GM04504 (cell line): ENCODE measurements at regions not wholly inside any gene's neighbourhood (a gene's known extent, or its start where the extent isn't known, plus 50 kb on each side); places are given as distances from the start of the nearest gene placed in this dataset.
"Not testable (repeated sequence)": the region's sequence is repeated elsewhere in the genome, so short reads cannot be mapped to it uniquely, and the experiment has no call there.

ENCODE experiments used
- DNase-seq: peaks from one replicate; pipeline ENCODE4 v3.0.0-alpha.2; 2012; ENCODE audit warnings: low read depth

DNA sequence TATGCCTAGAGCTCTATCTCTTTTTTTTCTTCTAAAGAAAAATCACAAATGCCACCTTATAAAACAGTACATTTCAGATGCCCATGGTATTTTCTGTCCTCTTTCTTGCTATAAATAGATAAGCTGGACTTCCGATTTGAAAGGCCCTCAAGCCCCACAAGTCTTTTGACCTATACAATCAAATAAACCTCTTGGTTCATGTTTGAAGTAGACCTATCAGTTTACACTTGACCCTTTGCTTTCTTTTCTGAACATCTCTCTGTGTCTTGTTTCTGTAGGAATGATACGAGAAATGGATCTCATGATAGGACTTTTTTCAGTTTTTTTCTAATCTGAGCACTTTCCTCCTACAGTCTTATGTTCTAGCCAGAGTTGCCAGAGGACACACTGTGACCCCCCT is 327.2 kb downstream of the SOX9 start:
- no peak for DNase-seq

DNA sequence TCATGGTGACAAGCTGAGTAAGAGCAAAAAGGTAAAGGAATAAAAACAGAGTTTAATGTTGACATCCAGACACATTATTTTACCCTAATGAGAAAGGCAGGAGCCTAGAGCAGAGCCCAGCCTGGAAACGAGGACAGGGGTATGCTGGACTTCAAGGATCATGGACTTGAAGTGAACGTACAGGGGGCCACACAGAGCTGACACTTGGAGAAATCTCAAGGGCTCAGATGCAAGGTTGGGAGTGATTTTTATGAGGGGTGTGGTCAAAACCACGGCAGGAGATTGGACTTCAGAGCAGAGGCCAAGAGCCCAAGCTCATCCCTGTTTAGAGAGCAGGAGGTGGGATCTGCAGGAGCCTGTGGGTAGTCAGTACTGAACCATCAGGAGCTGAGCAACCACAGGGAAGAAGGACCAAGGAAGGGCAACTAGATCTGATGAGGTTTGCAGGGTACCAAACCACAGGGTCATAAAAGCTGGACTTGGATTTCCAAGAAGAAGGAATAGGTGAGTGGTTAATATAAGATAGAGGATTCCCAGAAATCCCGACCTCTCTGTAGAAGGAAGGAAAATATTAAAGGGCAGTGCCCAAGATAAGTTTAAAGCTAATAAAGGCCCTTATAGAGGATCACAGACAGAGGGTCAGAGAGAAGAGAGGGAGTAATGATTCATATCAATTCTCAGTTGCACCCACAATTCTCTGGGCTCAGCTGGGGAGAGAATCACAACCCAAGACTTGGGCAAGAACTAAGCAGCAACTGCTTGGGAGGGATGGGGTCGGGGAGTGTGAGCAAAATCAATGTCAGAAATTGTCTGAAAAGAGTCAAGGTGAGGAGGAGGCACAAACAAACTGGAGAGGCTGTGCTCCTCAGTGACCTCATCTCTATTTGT is 331.7 kb downstream of the SOX9 start:
- no peak for DNase-seq

DNA sequence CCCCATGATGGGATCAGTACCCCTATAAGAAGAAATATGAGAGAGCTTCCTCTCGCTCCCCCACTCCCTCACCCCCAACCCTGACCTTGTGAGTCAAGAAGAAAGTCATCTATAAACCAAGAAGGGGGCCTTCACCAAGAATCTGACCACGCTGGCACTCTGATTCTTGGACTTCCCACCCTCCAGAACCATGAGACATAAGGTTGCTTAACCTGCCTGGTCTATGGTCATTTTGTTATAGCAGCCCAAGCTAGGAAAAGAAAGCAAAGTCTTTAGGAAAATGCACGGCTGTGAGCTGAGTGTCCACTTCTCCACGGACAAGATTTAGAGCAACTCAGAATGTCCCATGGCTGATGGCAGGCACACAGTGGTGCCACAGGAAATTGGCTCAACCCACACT is 333.5 kb downstream of the SOX9 start:
- DNase-seq, result no peak

DNA sequence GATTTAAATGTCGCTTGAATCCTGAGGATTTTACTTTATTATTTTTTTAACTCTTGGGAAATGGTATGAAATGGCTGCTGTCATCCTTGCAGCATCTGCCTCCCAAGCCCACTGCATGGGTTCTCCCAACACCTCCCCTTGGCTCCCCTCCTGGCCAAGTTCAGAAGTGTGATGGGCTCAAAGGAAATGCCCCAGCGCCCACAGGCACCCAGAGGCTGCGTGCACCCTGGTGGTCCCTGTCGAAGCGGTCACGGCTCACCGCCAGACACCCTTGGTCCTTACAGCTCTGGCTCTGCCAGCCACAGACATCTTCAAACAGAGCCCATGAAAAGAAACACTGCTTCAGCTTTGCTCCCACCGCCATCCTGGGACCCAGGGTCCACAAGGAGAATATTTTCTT is 334.7 kb downstream of the SOX9 start:
- DNase-seq, result no peak

DNA sequence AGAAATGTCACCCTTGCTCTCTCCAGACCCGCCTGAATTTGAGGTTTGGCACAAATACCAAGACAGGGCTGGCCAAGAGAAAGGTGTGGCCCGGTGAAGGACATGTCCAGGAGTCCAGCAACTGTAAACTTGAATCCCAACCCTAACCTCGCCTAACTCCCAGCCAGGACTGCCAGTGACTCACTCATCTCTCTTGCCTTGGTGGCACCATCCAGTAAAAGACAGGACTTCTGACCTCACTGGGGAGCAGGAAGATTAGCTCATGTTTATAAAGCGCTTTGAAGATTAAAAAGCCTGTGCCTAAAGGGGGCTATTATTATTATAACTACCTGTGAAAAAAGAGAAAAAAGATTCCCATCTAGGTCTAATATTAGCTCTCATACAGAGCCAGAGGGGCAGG is 335.3 kb downstream of the SOX9 start:
- no peak for DNase-seq

DNA sequence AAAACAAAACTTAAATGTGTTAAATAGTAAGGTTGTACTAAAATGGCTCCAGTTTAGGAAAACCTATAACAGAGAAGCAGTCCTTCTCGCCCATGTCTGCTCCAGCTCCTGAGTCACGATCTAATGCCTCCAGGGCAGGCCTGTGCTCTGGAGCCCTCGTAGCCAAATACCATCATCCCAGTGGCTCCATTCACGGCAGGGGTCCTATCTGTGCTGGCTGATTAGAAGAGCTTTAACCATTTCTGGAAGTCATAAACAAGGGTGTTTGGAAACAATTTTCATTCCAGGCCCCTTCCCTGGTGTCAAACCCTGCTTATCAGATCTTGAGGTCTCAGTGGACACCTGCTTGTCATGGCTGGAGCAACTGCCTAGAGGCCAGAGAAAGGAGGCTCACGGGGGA is 336.9 kb downstream of the SOX9 start:
- DNase-seq, result no peak

DNA sequence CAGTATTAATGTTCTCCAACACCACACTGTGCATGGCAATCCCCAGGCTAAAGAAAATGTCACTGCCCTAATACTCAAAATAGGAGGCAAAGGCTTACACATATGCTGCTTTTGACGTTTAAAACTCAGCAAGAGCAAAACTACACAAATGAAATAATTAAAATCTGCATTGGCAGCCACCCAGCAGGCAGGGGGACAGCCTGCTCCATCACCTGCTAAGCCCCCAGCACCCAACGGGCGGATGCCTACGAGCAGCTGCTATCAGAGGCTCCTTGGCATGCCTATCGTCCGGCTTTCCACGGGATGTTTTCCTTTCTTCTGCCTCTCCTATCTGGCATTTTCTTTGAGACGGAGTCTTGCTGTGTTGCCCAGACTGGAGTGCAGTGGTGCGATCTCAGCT is 337.5 kb downstream of the SOX9 start:
- DNase-seq, result no peak

DNA sequence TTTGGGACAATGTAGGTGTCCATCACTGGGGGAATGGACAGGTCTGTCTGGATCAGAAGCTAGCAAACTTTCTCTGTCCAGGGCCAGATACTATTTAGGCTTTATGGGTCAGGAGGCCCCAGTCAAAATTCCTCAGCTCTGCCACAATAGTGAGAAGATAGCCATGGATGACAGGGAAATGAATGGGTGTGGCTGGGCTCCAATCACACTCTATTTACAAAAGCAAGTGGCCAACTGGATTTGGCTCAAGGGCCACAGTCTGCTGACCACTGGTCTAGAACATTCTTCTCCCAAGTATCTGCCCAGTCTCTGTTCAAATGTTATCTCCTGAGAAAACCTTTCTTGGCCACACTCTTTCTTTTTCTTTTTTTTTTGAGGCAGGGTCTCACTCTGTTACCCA is 339.9 kb downstream of the SOX9 start:
- DNase-seq, result no peak

DNA sequence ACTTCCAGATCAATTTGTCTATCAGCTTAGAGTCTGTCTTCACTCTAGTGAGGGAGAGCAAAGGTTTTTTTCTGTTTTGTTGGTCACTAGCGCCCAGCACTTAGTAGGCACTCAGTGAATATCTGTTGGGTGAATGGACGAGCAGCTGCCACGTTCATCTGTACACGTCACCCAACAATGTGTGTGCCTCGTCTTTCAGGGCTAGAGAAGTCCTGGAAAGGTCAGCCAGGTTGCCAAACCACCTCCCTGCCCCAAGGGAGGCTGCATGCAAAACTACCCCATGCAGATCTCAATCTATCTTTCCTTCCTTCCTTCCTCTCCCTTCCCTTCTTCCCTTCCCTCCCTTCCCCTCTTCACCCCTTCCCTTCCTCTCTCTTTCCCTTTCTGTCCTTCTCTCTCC is 340.9 kb downstream of the SOX9 start:
- no peak for DNase-seq

DNA sequence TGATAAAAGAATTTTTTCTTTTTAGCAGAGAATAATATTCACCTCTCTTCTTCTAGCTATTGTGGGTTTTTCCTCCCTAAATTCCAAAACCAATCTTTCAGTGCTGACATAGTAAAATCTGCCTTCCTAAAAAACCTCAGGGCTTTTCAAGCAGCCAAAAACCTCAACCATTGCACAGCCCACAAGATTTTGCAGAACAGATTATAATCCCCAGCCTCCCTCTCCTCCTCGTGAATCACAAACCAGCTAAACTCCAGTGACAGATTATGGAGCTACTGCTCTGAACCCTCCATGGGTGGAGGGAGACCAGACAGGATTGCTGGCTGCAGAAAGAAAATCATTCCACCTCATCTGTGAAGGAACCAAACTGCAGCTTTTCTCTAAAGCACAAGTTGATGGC is 341.6 kb downstream of the SOX9 start:
- DNase-seq, result no peak

DNA sequence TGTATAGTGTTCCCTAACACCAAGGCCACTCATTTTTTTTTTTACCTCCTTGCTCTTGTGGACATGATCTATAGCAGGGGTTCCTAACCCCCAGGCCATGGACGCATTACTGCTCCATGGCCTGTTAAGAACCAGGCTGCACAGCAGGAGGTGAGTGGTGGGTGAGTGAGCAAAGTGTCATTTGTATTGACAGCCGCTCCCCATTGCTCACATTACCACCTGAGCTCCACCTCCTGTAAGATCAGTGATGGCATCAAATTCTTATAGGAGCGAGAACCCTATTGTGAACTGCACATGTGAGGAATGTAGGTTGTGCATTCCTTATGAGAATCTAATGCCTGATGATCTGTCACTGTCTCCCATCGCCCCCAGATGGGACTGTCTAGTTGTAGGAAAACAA is 342.0 kb downstream of the SOX9 start:
- DNase-seq, result no peak

DNA sequence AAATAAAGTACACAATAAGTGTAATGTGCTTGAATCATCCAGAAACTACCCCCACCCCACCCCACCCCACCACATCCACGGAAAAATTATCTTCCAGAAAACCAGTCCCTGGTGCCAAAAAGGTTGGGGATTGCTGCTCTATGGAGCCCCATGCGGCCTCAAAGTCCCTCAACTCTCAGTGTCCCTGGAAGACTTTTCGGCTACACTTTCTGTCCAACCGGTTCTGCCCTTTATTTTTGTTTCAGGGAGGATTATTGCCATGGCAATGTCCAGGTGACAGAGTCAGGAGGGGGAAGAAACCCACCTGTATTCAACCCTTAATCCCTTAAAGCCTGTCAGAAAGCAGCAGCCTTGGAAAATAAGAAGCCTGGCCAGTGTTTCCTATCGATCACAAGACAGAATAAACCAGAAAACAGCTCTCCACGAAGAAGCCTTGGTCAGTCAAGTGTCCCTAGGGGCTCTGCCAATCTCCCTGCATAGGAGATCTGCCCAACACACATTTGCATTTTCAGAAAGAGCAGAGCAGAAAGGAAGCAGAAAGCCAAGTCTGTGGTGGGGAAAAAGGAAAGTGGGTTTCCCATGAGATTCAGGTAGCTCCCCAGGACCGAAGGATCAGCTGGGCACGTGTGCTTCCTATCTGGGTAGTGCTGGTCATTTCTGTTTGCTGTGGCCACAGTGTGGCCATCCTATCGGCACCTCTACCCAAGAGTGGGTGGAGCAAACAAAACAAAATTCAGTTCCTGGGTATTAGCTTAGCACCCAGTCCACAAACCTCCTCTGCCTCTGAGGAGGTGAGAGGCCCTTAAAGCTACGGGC is 342.7 kb downstream of the SOX9 start:
- no peak for DNase-seq

DNA sequence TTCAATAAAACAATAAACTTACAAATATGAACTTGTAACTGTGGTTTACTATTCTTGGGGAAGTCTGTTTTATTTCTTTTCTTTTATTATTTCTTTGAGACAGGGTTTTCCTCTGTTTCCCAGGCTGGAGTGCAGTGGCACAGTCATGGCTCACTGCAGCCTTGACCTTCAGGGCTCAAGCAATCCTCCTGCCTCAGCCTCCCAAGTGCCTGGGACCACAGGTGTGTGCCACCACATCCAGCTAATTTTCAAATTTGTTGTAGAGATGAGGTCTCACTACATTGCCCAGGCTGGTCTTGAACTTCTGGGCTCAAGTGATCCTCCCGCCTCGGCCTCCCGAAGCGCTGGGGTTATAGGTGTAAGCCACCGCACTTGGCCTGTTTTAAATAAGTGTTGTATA is 343.4 kb downstream of the SOX9 start:
- DNase-seq, result not testable (repeated sequence)

DNA sequence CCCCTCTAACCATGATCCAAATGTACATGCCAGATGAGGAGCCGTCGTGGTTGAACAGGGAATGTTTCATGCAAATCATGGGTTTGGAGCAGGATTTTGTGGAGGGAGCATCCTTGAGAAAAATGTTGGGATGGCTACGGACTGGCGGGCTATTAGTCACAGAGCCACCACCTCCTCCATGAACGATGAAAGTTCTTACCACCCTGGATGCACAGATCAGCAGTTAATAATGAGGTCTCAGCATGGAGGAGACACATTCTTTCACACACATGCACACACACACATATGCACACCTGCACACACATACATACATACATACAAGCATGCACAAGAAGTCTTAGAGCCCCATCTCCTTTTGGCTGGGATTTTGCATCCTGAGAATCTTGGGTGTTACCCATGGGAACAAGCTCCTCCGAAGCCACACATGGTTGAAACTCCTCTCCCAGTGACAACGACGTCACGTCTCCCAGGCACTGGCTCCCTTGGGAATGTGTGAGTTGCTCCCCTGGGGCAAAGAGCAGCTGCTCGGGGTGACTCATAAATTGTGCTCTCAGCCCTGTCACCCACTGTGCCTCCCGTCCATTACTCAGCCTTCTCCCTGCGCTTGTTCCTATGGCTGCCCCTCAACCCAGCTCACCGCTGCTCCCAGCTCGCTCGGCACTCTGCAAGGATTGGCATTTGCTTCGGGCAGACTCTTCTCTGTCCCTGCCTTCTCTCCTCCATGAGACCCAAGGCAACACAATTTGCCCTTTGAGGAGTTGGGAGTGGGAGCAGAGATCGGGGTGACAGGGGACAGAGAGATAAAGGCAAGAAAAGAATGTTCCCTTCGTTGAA is 344.6 kb downstream of the SOX9 start:
- peak; percentile 64 for DNase-seq

DNA sequence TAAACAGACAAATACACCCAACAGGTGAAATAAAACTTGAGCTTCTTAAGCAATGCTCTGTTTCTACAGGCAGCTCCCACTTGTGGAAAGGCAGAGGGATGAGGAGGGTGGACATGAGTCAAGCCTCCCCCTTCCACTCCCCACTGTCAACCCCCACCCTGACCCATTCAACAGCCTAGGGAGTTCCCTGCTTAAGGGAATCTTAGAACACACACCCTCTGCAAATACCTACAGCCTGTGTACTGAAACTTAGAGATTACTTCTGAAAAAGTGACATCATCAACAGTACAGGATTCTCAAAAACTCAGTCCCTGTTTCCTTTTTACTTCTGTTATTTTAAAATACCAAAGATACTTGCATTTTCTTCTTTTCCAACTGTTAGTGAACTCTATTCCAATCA is 345.4 kb downstream of the SOX9 start:
- DNase-seq, result peak; percentile 9

DNA sequence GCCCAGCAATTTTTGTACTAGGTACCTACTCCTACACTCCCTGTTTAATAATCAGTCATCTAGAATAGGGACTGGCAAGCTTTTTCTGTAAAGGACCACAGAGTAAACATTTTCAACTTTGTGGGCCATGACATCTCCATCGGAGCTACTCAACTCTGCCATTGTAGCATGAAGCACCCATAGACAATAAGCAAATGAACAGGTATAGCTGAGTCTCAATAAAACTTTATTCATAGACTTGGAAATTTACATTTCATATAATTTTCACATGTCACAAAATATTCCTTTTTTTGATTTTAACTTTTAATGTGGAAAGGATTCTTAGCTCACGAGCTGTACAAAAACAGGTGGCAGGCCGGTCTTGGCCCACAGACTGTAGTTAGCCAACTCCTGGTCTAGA is 345.8 kb downstream of the SOX9 start:
- no peak for DNase-seq

DNA sequence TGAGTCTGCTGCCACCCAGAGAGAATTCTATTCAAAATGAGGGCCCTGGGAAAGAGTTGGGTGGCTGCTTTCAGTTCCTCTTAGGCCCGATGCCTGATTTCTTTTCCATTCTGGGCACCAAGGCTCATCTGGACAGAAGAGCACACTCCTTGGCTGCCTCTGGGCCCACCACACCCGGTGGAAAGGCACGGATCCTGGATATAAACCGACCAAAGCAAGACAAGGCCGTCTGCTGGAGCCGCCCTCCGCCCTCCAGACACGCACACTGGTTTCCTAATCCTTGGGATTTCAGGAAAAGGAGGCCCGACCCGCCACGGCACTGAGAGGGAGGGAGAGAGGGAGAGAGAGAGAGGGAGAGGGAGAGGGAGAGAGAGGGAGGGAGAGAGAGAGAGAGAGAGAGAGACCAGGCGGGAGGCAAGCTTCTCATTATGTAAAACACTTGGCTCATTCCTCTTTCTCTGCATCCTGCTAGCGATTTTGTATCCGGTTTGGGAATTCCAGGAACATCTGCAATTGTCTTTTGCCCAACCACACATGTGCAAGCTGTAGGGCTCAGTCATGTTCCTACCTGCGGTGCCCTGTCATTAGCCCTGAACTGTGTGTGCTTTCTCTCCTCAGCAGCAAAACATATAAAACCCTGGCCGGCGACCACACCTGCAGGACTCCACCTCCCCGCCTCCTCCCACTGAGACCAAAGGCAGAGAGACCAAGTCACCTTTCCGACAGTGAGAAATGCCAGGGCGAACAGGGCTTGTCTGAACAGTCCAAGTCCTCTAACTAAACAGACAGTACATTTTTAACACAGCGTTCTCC is 347.2 kb downstream of the SOX9 start:
- DNase-seq, result peak; percentile 40

DNA sequence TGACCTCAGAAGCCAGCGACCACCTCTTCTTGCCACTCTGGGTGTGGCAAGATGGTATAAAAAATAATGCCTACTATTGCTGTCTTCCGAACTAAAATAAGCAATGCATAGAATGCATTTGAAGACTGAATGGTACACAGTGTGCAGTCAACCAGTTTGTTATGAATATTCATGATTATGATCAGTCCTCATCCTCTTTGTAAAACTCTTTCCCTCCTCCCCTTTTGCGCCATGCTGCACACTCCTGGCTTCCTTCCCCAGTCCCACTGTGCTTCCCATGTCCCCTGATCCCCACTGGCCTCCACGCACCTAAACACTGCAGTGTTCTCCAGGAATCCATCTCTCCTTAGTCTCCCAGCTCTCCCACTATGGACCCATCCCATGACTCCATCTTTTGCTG is 348.0 kb downstream of the SOX9 start:
- no peak for DNase-seq

DNA sequence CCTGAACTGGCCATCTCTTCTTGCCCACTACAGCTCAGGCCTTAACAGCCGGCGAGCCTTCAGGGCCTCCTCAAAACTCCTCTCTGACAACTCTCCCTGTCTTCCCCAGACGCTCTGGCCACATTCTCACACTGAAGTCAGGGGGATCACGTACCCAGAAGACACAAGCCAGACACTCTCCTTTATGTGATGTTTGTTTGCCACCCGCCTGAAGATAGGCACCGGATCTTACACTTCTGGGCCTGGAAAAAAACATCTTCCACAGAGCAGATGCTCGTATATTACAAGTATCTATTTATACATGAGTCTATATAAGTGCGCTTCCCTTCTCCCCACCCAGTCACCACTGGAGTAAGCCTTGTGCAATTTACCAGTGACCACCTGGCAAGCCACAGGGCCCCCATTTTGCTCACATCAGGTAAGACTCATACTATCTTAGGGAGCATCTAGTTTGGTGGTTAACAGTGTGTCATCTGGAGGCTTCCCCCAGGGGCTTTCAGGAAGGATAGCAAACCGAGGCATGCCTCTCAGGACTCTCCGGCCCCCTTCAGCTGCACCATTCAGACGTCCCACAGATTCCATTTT is 349.4 kb downstream of the SOX9 start:
- no peak for DNase-seq

DNA sequence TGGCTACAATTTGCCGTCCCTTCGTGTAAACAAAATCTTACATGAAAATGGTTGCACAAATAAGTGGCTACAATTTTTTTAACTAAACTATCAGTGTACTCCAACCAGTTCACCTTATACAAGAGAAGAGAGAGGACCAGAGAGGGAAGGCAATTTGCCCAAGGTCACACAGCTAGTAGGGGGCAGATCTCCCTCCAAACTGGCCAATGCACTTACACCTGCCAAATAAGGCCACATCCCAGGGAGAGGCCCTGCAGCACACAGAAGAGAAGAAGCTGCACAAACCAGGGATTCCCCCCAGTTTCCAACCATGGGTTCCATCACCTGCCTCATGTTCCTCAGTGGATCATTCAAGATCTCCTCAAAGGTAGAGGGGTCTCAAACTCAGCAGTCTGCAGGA is 349.9 kb downstream of the SOX9 start:
- no peak for DNase-seq

DNA sequence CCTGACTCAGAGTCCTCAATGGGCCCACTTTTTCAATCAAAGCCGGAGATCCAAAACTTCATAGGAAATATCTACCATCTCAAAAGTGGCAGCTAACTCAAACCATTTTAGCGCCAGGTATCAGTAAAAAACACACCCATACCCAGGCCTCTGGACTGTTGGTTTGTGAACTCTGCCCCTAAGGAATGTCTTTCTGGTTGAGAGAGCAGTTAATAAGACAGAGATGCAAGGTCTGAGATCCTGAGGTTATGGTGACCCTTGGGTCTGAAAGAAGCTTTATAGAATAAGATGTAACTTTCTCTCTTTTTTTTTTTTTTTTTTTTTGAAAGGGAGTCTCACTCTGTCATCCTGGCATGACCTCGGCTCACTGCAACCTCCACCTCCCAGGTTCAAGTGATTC is 350.5 kb downstream of the SOX9 start:
- no peak for DNase-seq
